HG03521 (cell line): ENCODE measurements at regions not wholly inside any gene's neighbourhood (a gene's known extent, or its start where the extent isn't known, plus 50 kb on each side); places are given as distances from the start of the nearest gene placed in this dataset.

Experiments
- ATAC-seq: cut with Tn5 transposase; IDR thresholded peaks from one replicate; pipeline ENCODE4 v1.9.1; 2021; ENCODE audit warnings: mild to moderate bottlenecking, moderate library complexity; ENCODE audit not compliant: unreplicated experiment

DNA sequence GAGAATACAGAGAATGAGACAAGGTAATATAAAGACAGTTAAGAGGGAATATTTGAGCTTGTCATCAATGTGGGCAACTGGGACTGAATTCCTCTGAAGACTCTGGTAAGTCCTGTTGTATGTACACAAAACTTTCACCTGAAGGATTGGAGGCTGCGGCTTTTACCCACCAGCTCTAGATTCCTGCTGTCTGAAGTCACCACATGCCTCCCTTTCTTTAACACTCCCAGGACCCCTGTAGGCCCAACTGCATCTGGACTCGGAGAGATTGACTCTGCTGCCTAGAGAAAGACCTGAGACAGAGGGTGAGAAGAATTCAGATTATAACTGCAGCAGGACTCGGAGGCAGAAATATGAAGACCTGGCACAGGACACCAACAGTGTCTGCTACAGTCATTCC lies 1048.0 kb downstream of the PDHA2 start:
- ATAC-seq, result no peak

GRCh38 chr4:96894621-96895020 lies 1054.7 kb downstream of the PDHA2 start:
- no peak for ATAC-seq

- no peak for ATAC-seq
These were observed 1055.9 kb downstream of the PDHA2 start for GRCh38 chr4:96895826-96896225.

- no peak for ATAC-seq
These were observed 1072.8 kb downstream of the PDHA2 start for GRCh38 chr4:96912716-96913115.

DNA sequence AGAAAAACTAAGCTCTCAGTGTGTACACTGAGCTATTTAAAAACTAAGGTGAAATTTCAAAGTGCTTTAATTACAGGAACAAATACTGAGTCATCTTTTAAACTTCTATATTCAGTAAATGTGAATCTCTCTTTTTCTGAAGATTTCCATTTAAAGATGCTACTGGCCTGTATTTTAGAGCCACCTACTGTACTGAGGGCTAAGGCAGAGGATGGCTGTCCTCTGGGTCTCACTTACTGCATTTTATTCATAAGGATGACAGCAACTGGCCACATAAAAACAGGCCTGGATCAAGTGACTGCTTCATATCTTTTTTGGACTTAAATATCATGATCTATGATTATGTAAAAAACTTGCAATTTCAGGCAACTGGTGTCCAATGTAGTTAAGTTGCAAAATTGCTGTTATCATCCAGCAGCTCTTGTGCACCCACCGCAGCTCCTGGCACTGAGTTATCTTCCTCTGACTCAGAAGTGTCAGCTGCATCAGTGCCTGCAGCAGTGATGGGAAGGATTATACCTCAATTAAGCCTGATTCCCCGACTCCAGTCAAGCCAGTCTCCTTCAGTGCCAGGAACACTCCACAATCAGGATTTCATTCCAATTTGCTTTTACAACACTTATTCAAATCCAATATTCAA lies 1073.7 kb downstream of the PDHA2 start:
- ATAC-seq, result no peak

DNA sequence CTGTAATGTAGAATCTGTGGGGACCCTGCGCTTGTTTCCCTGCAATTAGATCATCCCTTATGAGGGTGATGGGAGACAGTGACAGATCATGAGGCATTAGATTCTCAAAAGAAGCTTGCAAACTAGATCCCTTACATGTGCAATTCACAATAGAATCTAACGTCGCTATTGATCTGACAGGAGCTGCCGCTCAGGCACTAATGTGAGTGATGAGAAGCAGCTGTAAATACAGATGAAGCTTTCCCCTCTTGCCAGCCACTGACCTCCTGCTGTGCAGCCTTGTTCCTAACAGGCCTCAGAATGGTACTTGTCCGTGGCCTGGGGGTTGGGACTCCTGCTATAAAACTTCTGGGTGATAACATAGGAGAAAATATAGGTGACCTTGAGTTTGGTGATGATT lies 1076.8 kb downstream of the PDHA2 start:
- ATAC-seq, result no peak

DNA sequence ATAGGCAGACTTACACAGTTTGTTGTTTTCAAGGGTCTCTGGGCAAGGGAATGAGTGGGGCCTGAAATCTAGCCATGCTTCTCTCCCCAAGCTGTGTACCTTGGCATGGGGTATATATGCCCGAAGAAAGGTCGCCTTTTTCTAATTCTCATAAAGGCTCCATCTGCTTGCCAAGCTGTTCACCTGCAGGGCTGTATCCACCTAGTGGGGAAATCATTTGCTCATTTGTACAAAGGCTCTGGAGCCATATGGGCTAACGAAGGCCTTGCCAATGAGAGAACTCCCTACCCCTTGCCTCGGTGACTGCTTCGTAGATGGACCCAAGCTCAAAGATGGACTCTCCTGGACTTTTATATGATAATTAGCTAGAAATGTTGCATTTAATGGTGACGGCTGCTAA lies 1097.0 kb downstream of the PDHA2 start:
- no peak for ATAC-seq

DNA sequence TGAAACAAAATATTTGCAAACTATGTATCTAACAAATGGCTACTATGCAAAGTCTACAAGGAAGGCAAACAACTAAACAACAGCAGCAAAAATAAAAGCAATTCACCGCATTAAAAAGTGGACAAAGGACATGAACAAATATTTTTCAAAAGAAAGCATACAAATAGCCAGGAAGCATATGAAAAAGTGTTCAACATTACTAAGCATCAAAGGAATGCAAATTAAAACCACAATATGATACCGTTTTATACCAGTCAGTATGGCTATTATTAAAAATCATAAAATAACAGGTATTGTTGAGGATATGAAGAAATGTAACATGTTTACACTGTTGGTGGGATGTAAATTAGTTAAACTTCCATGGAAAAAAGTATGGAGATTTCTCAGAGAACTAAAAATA lies 1106.7 kb downstream of the PDHA2 start:
- no peak for ATAC-seq

DNA sequence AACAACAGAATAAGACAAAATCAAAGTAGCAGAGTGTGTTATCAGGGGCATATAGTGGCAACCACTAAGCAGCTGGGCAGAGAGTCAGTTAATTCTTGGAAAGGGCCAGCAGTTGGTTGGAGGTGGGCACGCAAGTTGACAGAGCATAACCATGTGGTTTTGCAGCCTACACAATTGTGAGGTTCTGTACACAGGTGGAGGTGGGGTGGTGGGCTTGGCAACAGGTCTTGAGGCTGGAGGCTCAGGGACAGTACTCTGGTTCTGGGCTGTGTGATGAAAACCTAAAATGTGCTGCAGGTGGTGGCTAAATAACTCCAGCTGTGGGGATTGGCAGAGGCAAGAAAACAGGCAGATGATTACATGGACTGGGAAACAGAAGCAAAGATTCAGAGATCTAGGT lies 1112.7 kb downstream of the PDHA2 start:
- ATAC-seq, result no peak

- ATAC-seq, result no peak
These were observed 1115.3 kb downstream of the PDHA2 start for GRCh38 chr4:96955226-96955625.

GRCh38 chr4:96955691-96956090 lies 1115.8 kb downstream of the PDHA2 start:
- ATAC-seq, result no peak

- ATAC-seq, result no peak
These were observed 1129.6 kb downstream of the PDHA2 start for GRCh38 chr4:96969455-96969854.

DNA sequence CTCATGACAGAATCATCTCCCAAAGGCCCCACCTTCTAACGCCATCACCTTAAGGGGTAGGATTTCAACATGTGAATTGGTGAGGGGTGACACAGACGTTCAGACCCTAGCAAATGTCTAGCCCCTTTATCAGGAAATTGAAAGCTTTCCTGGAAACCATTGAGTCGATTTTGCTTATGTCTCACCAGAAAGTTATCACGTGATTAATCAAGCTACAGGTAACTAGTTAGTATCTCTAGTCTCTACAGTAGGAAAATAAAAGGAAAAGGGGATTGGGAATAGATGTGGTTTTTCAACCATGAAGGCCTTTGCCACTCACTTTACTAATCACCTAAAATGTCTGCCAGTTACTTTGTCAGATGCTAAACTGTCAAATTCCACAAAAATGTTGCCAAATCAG lies 1133.0 kb downstream of the PDHA2 start:
- no peak for ATAC-seq

DNA sequence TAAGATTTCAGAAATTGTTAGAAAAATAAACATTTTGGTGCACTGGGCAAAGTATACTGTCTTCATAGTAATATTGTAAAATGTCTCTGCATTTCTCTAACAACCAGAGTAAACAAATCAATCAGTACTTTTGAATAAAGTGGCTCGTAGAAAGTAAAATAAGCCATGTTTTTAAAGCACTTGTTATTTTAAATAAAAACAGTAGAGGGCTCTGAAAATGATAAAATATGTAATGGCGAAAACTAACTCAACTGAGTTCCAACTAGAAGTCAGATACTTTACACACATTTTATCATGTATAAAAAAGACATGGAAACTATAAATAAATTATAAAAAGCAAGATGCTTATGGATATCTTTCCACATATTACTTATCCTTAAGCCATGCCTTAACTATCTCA lies 1134.4 kb downstream of the PDHA2 start:
- ATAC-seq, result no peak

GRCh38 chr4:96983830-96984229 lies 1143.9 kb downstream of the PDHA2 start:
- no peak for ATAC-seq

- ATAC-seq, result no peak
These were observed 1146.9 kb downstream of the PDHA2 start for GRCh38 chr4:96986816-96987215.

- no peak for ATAC-seq
These were observed 1151.2 kb downstream of the PDHA2 start for GRCh38 chr4:96991083-96991482.

DNA sequence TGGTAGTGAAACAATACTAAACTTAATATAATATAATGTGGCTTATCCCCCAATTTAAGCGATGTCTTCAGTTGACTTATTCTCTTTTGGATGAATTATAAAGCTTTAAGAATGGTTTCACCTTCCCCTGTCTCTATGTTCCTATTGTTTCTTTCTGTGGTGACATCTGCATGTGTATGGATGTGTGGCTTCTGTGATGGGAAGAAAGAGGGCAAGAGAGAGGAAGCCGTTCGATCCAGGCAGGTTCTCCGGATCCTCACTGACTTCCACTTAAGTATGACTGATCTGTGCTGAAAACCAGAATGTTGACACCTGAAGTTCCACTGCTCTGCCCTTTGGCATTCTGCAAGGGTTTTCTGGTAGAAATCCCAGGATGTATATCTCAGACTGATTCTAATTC lies 1150.8 kb downstream of the STPG2 start:
- no peak for ATAC-seq

DNA sequence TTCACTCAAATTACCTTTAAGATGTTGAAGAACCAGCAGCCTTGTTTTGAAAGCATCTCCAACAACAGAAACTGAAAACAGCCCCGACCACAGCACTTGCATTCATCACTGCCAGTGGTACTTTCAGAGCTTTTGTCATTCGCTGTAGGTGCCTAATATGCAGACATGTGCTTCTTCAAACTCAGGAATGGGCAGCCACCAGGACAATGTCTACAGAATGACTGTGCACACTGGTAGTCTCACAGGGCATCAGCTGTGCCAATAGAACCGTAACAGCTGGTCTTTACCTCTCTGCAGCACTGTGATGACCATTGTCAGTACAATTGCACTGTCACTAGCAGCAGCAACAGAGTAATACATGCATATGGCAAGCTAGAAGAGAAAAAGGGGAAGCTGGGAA lies 1149.7 kb downstream of the STPG2 start:
- no peak for ATAC-seq

DNA sequence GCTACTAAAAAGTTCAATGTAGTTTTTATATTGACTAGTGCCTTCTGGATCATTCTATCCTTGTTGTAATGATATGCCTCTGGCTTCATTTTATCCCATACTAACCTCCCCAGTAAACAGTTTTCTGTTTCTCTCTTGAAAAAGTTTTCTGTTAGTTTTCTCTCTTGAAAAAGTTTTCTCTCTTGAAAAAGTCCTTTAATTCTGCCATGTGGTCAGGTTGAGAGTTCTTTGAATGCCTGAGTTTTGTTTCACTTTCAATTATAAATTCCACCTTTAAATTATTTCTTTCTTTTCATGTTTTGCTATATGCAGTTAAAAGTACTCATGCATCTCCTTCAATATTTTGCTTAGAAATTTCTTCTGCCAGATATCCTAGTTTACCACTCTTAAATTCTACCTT lies 1139.6 kb downstream of the STPG2 start:
- no peak for ATAC-seq

DNA sequence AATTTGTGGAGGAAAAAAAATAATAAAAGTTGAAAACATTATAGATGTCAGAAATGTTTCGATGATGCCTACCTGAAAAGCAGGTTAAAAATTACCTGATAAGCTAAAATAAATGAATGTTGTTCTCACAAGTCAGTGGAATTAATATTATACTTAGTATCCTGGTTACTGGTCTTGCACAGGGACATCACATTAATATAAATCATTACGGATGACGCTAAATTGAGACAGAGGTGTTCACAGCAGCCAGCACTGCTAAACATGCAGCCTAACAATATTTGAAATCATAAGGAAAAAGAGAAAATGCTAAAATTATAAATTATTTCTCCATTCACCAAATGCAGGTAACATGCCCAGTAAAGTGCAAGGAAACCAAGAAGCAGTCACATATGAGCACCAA lies 1130.0 kb downstream of the STPG2 start:
- no peak for ATAC-seq

DNA sequence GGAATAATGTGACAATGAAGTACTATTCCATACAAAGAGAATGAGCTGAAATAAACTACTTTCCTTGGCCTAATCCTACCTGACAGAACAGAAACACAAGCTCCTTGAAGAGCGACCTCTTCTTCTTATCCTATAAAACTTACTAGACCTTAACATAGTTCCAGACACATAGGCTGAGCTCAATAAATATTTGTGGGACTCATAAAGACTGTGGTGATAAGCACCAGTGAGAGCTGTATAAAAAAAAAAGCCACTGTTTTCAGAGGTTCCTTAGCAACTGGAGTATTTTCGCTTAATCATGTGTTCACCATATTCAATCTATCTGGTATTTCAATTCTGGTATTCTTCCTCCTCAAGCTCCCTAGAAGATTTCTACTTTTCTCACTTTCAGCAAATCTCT lies 1129.6 kb downstream of the STPG2 start:
- no peak for ATAC-seq

GRCh38 chr4:97015301-97015700 lies 1128.0 kb downstream of the STPG2 start:
- ATAC-seq, result no peak
